ENCODE measurements at regions not wholly inside any gene's neighbourhood (a gene's known extent, or its start where the extent isn't known, plus 50 kb on each side); places are given as distances from the start of the nearest gene placed in this dataset.

GRCh38 chr19:30171795-30172612 is 200.2 kb upstream of the ZNF536 start:
- no peak overlapping the region for H3K27ac ChIP-seq (replicated peaks)
- no peaks in the 10 kb centered on the region for H3K4me1 ChIP-seq
- H3K27me3 ChIP-seq (ENCODE audit: low read depth), result peaks cover 23% of the 10 kb centered on the region
- H3K36me3 ChIP-seq, result no peaks in the 10 kb centered on the region
- no peaks in the 10 kb centered on the region for H3K9me3 ChIP-seq (replicated peaks)
- H3K4me3 ChIP-seq, result no peak overlapping the region
- TF ChIP-seq CTCF (IDR thresholded peaks at IDR 0.05; ENCODE audit: borderline replicate concordance), result no peak
- intact Hi-C loops (cut with micrococcal nuclease), result no loop called here
- no peak for DNase-seq

- no peak for TF ChIP-seq CTCF (IDR thresholded peaks at IDR 0.05; ENCODE audit: borderline replicate concordance)
- intact Hi-C loops (cut with micrococcal nuclease), result no loop called here
- Histone ChIP-seq H3K36me3 (no peaks in the 10 kb centered on the region), H3K4me3 (no peak overlapping the region), H3K27ac (replicated peaks) (no peak overlapping the region), H3K4me1 (no peaks in the 10 kb centered on the region), H3K27me3 (ENCODE audit: low read depth) (peaks cover 28% of the 10 kb centered on the region), H3K9me3 (replicated peaks) (no peaks in the 10 kb centered on the region)
- DNase-seq, result no peak
Measured at GRCh38 chr19:30172613-30173242, 199.5 kb upstream of the ZNF536 start.

- Histone ChIP-seq H3K9me3 (replicated peaks) (no peaks in the 10 kb centered on the region), H3K4me1 (no peaks in the 10 kb centered on the region), H3K36me3 (no peaks in the 10 kb centered on the region), H3K4me3 (no peak overlapping the region), H3K27ac (replicated peaks) (no peak overlapping the region), H3K27me3 (ENCODE audit: low read depth) (peaks cover 21% of the 10 kb centered on the region)
- DNase-seq, result no peak
- intact Hi-C loops (cut with micrococcal nuclease), result no loop called here
- TF ChIP-seq CTCF (IDR thresholded peaks at IDR 0.05; ENCODE audit: borderline replicate concordance), result no peak
Measured at GRCh38 chr19:30173593-30174356, 198.4 kb upstream of the ZNF536 start.

- intact Hi-C loops (cut with micrococcal nuclease), result no loop called here
- Histone ChIP-seq H3K4me3 (no peak overlapping the region), H3K27me3 (ENCODE audit: low read depth) (peaks cover 25% of the 10 kb centered on the region), H3K36me3 (no peaks in the 10 kb centered on the region), H3K4me1 (no peaks in the 10 kb centered on the region), H3K27ac (replicated peaks) (no peak overlapping the region), H3K9me3 (replicated peaks) (no peaks in the 10 kb centered on the region)
- no peak for TF ChIP-seq CTCF (IDR thresholded peaks at IDR 0.05; ENCODE audit: borderline replicate concordance)
- no peak for DNase-seq
Measured at GRCh38 chr19:30174357-30174645, 197.9 kb upstream of the ZNF536 start.

GRCh38 chr19:30174791-30175190 is 197.4 kb upstream of the ZNF536 start:
- H3K36me3 ChIP-seq, result no peaks in the 10 kb centered on the region
- no peak for DNase-seq
- peaks cover 2% of the 10 kb centered on the region for H3K9me3 ChIP-seq (replicated peaks)
- no peak for TF ChIP-seq CTCF (IDR thresholded peaks at IDR 0.05; ENCODE audit: borderline replicate concordance)
- H3K4me1 ChIP-seq, result no peaks in the 10 kb centered on the region
- H3K27me3 ChIP-seq (ENCODE audit: low read depth), result peaks cover 20% of the 10 kb centered on the region
- no peak overlapping the region for H3K4me3 ChIP-seq
- no peak overlapping the region for H3K27ac ChIP-seq (replicated peaks)
- intact Hi-C loops (cut with micrococcal nuclease), result no loop called here

Data from left ventricle myocardium inferior (tissue), 1 donor.